H1 (cell line): ENCODE measurements at regions not wholly inside any gene's neighbourhood (a gene's known extent, or its start where the extent isn't known, plus 50 kb on each side); places are given as distances from the start of the nearest gene placed in this dataset.

Experiments
- CTCF ChIA-PET: fragments of 300-600 bp; sonication (Branson Sonifier 250); formaldehyde crosslinking; loops from one replicate; lab custom pipeline; 2021; ENCODE audit not compliant: partially characterized antibody; lab: Charles Lee
- POLR2A ChIA-PET: fragments of 300-600 bp; sonication (Branson Sonifier 250); formaldehyde crosslinking; loops from one replicate; lab custom pipeline; 2021; ENCODE audit warnings: inconsistent platforms; ENCODE audit not compliant: partially characterized antibody; lab: Charles Lee
- DNase-seq, 2 experiments: peaks; one replicate each; pipeline versions ENCODE4 v3.0.0 to v3.0.0-alpha.2; 2010 to 2022; ENCODE audit warnings: low spot score in 2 of 2, low read depth in 1 of 2, mixed read lengths in 1 of 2
- FAIRE-seq: peaks from 2 replicates; lab custom pipeline; 2011; peaks lifted over from hg19 to GRCh38; lab: Jason Lieb, UNC
- H2AFZ ChIP-seq: 2 replicates; pipeline ENCODE4 v1.8.1; 2012; ENCODE audit warnings: low read length, inconsistent platforms
- H2AK5ac ChIP-seq: 2 replicates; pipeline ENCODE4 v1.6.1; 2013; ENCODE audit warnings: low read depth, low read length
- H2BK120ac ChIP-seq: replicated peaks from 2 replicates; pipeline ENCODE3; 2013; ENCODE audit warnings: low read depth, low read length, inconsistent platforms
- H2BK12ac ChIP-seq: 2 replicates; pipeline ENCODE4 v1.6.1; 2013; ENCODE audit warnings: low read depth, low read length
- H2BK15ac ChIP-seq: 2 replicates; pipeline ENCODE4 v1.6.1; 2013; ENCODE audit warnings: low read length
- H2BK20ac ChIP-seq: 2 replicates; pipeline ENCODE4 v1.6.1; 2013; ENCODE audit warnings: low read length
- H2BK5ac ChIP-seq: 2 replicates; pipeline ENCODE4 v1.6.1; 2013; ENCODE audit warnings: low read depth, low read length
- H3K14ac ChIP-seq: 2 replicates; pipeline ENCODE4 v1.6.1; 2013; ENCODE audit warnings: inconsistent platforms; ENCODE audit not compliant: insufficient read length
- H3K18ac ChIP-seq: 2 replicates; pipeline ENCODE4 v1.6.1; 2013; ENCODE audit warnings: low read length; ENCODE audit errors: extremely low read depth
- H3K23ac ChIP-seq: 2 replicates; pipeline ENCODE4 v1.6.1; 2013; ENCODE audit warnings: inconsistent platforms; ENCODE audit not compliant: insufficient read length
- H3K23me2 ChIP-seq: 2 replicates; pipeline ENCODE4 v1.6.1; 2013; ENCODE audit warnings: low read depth, low read length
- H3K27ac ChIP-seq: 2 replicates; pipeline ENCODE4 v1.6.1; 2011; ENCODE audit warnings: low read depth, low read length, inconsistent platforms
- H3K27me3 ChIP-seq, 4 experiments: replicated peaks in 1 of 4; 1 replicate in 1 of 4; 2 replicates in 3 of 4; pipeline versions ENCODE4 v1.6.1 to v1.8.1; 2011 to 2013; ENCODE audit warnings: low read length in 3 of 4, mild to moderate bottlenecking in 3 of 4, inconsistent platforms in 2 of 4, mixed read lengths in 2 of 4, moderate library complexity in 1 of 4; ENCODE audit not compliant: control insufficient read depth in 3 of 4, insufficient read depth in 3 of 4; ENCODE audit errors: extremely low read depth in 1 of 4
- H3K36me3 ChIP-seq, 4 experiments: 2 replicates each; pipeline versions ENCODE4 v1.6.1 to v1.8.1; 2011 to 2013; ENCODE audit warnings: mild to moderate bottlenecking in 4 of 4, low read length in 3 of 4, moderate library complexity in 2 of 4, control low read depth in 1 of 4, inconsistent platforms in 1 of 4; ENCODE audit not compliant: insufficient read depth in 4 of 4, control insufficient read depth in 2 of 4
- H3K4ac ChIP-seq: replicated peaks from 2 replicates; pipeline ENCODE3; 2013; ENCODE audit warnings: low read length, low read depth, mixed read lengths, inconsistent platforms; ENCODE audit not compliant: insufficient read length
- H3K4me1 ChIP-seq, 4 experiments: replicated peaks in 1 of 4; 1 replicate in 1 of 4; 2 replicates in 3 of 4; pipeline versions ENCODE4 v1.6.1 to v1.8.1; 2011 to 2013; ENCODE audit warnings: low read length in 3 of 4, inconsistent platforms in 2 of 4, mixed read lengths in 1 of 4; ENCODE audit not compliant: insufficient read depth in 4 of 4, control insufficient read depth in 3 of 4
- H3K4me2 ChIP-seq, 2 experiments: 2 replicates each; pipeline versions ENCODE4 v1.6.1 to v1.8.1; 2011 to 2013; ENCODE audit warnings: low read depth in 2 of 2, low read length in 2 of 2, control low read depth in 1 of 2, inconsistent platforms in 1 of 2, mild to moderate bottlenecking in 1 of 2; ENCODE audit not compliant: insufficient read depth in 1 of 2
- H3K4me3 ChIP-seq, 4 experiments: fragments of 200-600, 300-600 bp in 1 of 4; sonication (generic), shearing (Covaris generic), sonication (Bioruptor Twin) in 1 of 4; 2 replicates each; pipeline versions ENCODE4 v1.5.1 to v1.8.1; 2011 to 2016; ENCODE audit warnings: low read length in 4 of 4, low read depth in 3 of 4, control low read depth in 2 of 4, inconsistent platforms in 2 of 4, mild to moderate bottlenecking in 2 of 4, mixed read lengths in 1 of 4, moderate library complexity in 1 of 4; ENCODE audit not compliant: insufficient read depth in 2 of 4; ENCODE audit errors: extremely low read depth in 1 of 4
- H3K56ac ChIP-seq: replicated peaks from 2 replicates; pipeline ENCODE3; 2013; ENCODE audit warnings: low read depth, mild to moderate bottlenecking, mixed read lengths, low read length, inconsistent platforms; ENCODE audit not compliant: insufficient read length
- H3K79me1 ChIP-seq: 2 replicates; pipeline ENCODE4 v1.6.1; 2013; ENCODE audit warnings: low read depth, low read length, control low read depth
- H3K79me2 ChIP-seq, 2 experiments: 2 replicates each; pipeline versions ENCODE4 v1.6.1 to v1.8.1; 2012 to 2013; ENCODE audit warnings: low read length in 2 of 2, mild to moderate bottlenecking in 2 of 2, inconsistent platforms in 1 of 2; ENCODE audit not compliant: insufficient read depth in 2 of 2, control insufficient read depth in 1 of 2
- H3K9ac ChIP-seq, 4 experiments: replicated peaks in 1 of 4; 1 replicate in 1 of 4; 2 replicates in 3 of 4; pipeline versions ENCODE4 v1.6.1 to v1.8.1; 2011 to 2013; ENCODE audit warnings: low read depth in 3 of 4, low read length in 3 of 4, control low read depth in 2 of 4, mild to moderate bottlenecking in 2 of 4, moderate library complexity in 2 of 4, inconsistent platforms in 1 of 4; ENCODE audit errors: extremely low read depth in 1 of 4
- H3K9me3 ChIP-seq, 2 experiments: 2 replicates each; pipeline versions ENCODE4 v1.6.1 to v1.8.1; 2012 to 2013; ENCODE audit warnings: mild to moderate bottlenecking in 2 of 2, moderate library complexity in 2 of 2, control low read depth in 1 of 2, inconsistent platforms in 1 of 2, low read depth in 1 of 2, low read length in 1 of 2, mixed read lengths in 1 of 2; ENCODE audit not compliant: insufficient read depth in 2 of 2
- H4K20me1 ChIP-seq, 2 experiments: replicated peaks in 1 of 2; 2 replicates each; pipeline versions ENCODE3 to v1.8.1; 2011 to 2013; ENCODE audit warnings: inconsistent platforms in 2 of 2, low read length in 2 of 2, mild to moderate bottlenecking in 1 of 2; ENCODE audit not compliant: insufficient read depth in 2 of 2, control insufficient read depth in 1 of 2
- H4K5ac ChIP-seq: 2 replicates; pipeline ENCODE4 v1.6.1; 2013; ENCODE audit warnings: low read length, low read depth, mixed read lengths, inconsistent platforms; ENCODE audit not compliant: insufficient read length
- H4K8ac ChIP-seq: 2 replicates; pipeline ENCODE4 v1.8.0; 2013; ENCODE audit warnings: mild to moderate bottlenecking, moderate library complexity, low read length, inconsistent platforms; ENCODE audit not compliant: insufficient read depth; ENCODE audit errors: extremely low read depth
- H4K91ac ChIP-seq: replicated peaks from 2 replicates; pipeline ENCODE3; 2013; ENCODE audit warnings: low read length, mixed read lengths, inconsistent platforms; ENCODE audit not compliant: insufficient read length
- CBX5 ChIP-seq: fragments of 300-800, 300-1000 bp; sonication (generic); IDR thresholded peaks from 2 replicates; pipeline ENCODE4 v1.7.1; 2016; ENCODE audit warnings: antibody characterized with exemption, low read length, low read depth
- WGBS, 2 experiments: shearing (Covaris generic) in 1 of 2; methylation state at CpG; one replicate each; pipeline versions ENCODE4 v1.1.6 to v1.1.7; 2013 to 2015; ENCODE audit warnings: low lambda C conversion rate in 2 of 2, mixed read lengths in 2 of 2, inconsistent platforms in 1 of 2, low coverage in 1 of 2, missing lambda C conversion rate in 1 of 2; ENCODE audit not compliant: insufficient replicate concordance in 2 of 2, insufficient coverage in 1 of 2, insufficient read length in 1 of 2; ENCODE audit errors: extremely low coverage in 1 of 2, missing lambda C conversion rate in 1 of 2; 5-methylcytosine and 5-hydroxymethylcytosine counted together

DNA sequence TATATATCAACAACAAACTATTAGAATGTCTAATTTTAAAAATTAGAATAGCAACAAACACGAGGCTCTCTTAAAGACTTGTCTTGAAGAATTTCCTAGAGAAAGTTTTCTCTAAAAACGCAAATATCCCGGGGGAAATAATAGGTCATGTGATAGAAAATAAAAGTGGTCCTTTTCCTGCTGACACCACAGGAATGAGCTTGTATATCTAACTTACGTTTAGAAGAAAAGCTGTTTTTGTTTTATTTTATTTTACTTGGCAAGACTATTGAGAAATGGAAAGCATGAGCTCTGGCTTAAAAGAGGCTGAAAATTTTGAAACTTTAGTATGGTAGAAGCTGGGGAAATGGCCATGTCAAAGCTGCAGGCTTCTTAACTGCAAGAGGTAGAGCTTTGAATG, 465.0 kb downstream of the AGTPBP1 start:
- DNase-seq (no peak), FAIRE-seq (no peak)
- Histone ChIP-seq H2AFZ (no peak overlapping the region), H3K4me3 (no peak overlapping the region), H4K5ac (no peak overlapping the region), H3K23ac (no peak overlapping the region), H2BK120ac (no peak overlapping the region), H3K18ac (no peak overlapping the region), H3K14ac (no peak overlapping the region), H3K36me3 (no peaks in the 10 kb centered on the region), H3K4ac (no peak overlapping the region), H3K56ac (no peak overlapping the region), H3K79me1 (no peaks in the 10 kb centered on the region), H2AK5ac (no peak overlapping the region), H3K9me3 (peaks cover 0 to 5% of the 10 kb centered on the region in 2 experiments; a peak in 1 of 4 replicates), H3K27me3 (no peaks in the 10 kb centered on the region; a peak in 1 of 7 replicates), H3K4me2 (no peak overlapping the region), H2BK15ac (no peak overlapping the region), H4K20me1 (no peaks in the 10 kb centered on the region), H3K4me1 (no peaks in the 10 kb centered on the region; a peak in 1 of 7 replicates), H2BK12ac (no peak overlapping the region), H2BK20ac (no peak overlapping the region), H3K79me2 (no peaks in the 10 kb centered on the region), H3K9ac (no peak overlapping the region), H4K91ac (no peak overlapping the region), H2BK5ac (no peak overlapping the region), H3K23me2 (no peaks in the 10 kb centered on the region), H4K8ac (no peak overlapping the region), H3K27ac (no peak overlapping the region)
- ChIA-PET POLR2A (no interaction called here), CTCF (interaction anchor here (0.7 to 1.3 kb wide), 4 partner anchors 9 to 457 kb away, joined by 3 read pairs; no protein-coding TSS in a partner anchor)
- TF ChIP-seq CBX5, result no peak
- WGBS, 2 experiments, result 92% methylated on average over 4 of the region's 4 CpGs; no CpG with 5 or more reads in 1 of the 2 experiments
